Breast epithelium (tissue), 4 donors: ENCODE measurements at regions not wholly inside any gene's neighbourhood (a gene's known extent, or its start where the extent isn't known, plus 50 kb on each side); places are given as distances from the start of the nearest gene placed in this dataset.

Source experiments
- DNase-seq, 2 donors: peaks; one replicate each; pipeline ENCODE4 v3.0.0-alpha.2; 2019; ENCODE audit warnings: low spot score in 2 of 2
- H3K27ac ChIP-seq, 2 donors: fragments of 200-600 bp; sonication (generic) in 1 of 2; one replicate each; pipeline ENCODE4 v1.5.1; 2016 to 2019; ENCODE audit warnings: mild to moderate bottlenecking in 1 of 2
- H3K27me3 ChIP-seq, 2 donors: fragments of 200-600 bp; sonication (generic) in 1 of 2; one replicate each; pipeline versions ENCODE4 v1.5.1 to v1.6.0; 2017 to 2019; ENCODE audit warnings: control low read depth in 1 of 2, mild to moderate bottlenecking in 1 of 2
- H3K36me3 ChIP-seq: fragments of 200-600 bp; one replicate; pipeline ENCODE4 v1.5.1; 2019
- H3K4me1 ChIP-seq, 2 donors: fragments of 200-600 bp; sonication (generic); one replicate each; pipeline ENCODE4 v1.5.1; 2016 to 2019; ENCODE audit warnings: control low read depth in 1 of 2
- H3K4me3 ChIP-seq, 3 donors: fragments of 200-600 bp; sonication (generic); 1 replicate in 2 of 3; 2 replicates in 1 of 3; pipeline ENCODE4 v1.5.1; 2016 to 2019; ENCODE audit warnings: mild to moderate bottlenecking in 3 of 3, moderate library complexity in 2 of 3
- H3K9me3 ChIP-seq, 2 donors: fragments of 200-600 bp; sonication (generic) in 1 of 2; one replicate each; pipeline ENCODE4 v1.5.1; 2016 to 2019; ENCODE audit warnings: control low read depth in 1 of 2
- POLR2A ChIP-seq: fragments of 450-650 bp; IDR thresholded peaks from one replicate; pipeline ENCODE4 v1.6.1; 2016; ENCODE audit warnings: antibody characterized with exemption, mild to moderate bottlenecking, moderate library complexity
- POLR2AphosphoS5 ChIP-seq, 3 donors: sonication (generic); formaldehyde crosslinking; IDR thresholded peaks; one replicate each; pipeline ENCODE4 v1.6.1; 2017; ENCODE audit warnings: antibody characterized with exemption in 3 of 3
- intact Hi-C: fragments of 100-400 bp; cut with DNase I; formaldehyde crosslinking; loops from one replicate; pipeline ENCODE4 v1.15.1; 2023; ENCODE audit warnings: low total_unique reads
- TF ChIP-seq, protein P1 (sequence below), 3 donors: fragments of 450-650 bp; IDR thresholded peaks; one replicate each; pipeline ENCODE4 v1.5.1; 2016 to 2017; ENCODE audit warnings: antibody characterized with exemption in 3 of 3, mild to moderate bottlenecking in 3 of 3, moderate library complexity in 3 of 3

DNA sequence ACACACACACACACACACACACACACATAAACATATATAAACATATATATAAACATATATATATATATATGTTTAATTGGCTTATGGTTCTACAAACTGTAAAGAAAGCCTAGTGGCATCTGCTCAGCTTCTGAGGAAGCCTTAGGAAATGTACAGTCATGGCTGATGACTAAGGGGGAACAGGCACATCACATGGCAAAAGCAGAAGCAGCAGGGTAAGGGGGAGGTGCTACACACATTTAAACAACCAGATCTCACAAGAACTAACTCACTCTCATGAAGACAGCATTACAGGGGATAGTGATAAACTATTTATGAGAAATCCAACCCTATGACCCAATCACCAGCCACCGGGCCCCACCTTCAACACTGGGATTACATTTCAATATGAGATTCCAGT is 922.9 kb downstream of the SI start:
- Histone ChIP-seq H3K4me3 (no peak overlapping the region), H3K36me3 (no peaks in the 10 kb centered on the region), H3K4me1 (no peaks in the 10 kb centered on the region), H3K9me3 (peaks cover 0 to 11% of the 10 kb centered on the region in 2 donors), H3K27ac (no peak overlapping the region), H3K27me3 (no peaks in the 10 kb centered on the region)
- intact Hi-C loops, result no loop called here
- no peak for DNase-seq
- TF ChIP-seq, protein P1, sequence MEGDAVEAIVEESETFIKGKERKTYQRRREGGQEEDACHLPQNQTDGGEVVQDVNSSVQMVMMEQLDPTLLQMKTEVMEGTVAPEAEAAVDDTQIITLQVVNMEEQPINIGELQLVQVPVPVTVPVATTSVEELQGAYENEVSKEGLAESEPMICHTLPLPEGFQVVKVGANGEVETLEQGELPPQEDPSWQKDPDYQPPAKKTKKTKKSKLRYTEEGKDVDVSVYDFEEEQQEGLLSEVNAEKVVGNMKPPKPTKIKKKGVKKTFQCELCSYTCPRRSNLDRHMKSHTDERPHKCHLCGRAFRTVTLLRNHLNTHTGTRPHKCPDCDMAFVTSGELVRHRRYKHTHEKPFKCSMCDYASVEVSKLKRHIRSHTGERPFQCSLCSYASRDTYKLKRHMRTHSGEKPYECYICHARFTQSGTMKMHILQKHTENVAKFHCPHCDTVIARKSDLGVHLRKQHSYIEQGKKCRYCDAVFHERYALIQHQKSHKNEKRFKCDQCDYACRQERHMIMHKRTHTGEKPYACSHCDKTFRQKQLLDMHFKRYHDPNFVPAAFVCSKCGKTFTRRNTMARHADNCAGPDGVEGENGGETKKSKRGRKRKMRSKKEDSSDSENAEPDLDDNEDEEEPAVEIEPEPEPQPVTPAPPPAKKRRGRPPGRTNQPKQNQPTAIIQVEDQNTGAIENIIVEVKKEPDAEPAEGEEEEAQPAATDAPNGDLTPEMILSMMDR (IDR thresholded peaks at IDR 0.05), result no peak
- TF ChIP-seq POLR2AphosphoS5 (IDR thresholded peaks at IDR 0.05), result no peak

GRCh38 chr3:164144824-164145223 is 933.5 kb downstream of the SI start:
- H3K27ac ChIP-seq, result no peak overlapping the region
- H3K4me3 ChIP-seq, result no peak overlapping the region
- intact Hi-C loops, result no loop called here
- H3K27me3 ChIP-seq, result no peaks in the 10 kb centered on the region
- peaks cover 12 to 50% of the 10 kb centered on the region in 2 donors for H3K9me3 ChIP-seq
- TF ChIP-seq POLR2A, result no peak
- no peak for TF ChIP-seq POLR2AphosphoS5 (IDR thresholded peaks at IDR 0.05)
- TF ChIP-seq, protein P1 (IDR thresholded peaks at IDR 0.05), result no peak
- H3K4me1 ChIP-seq, result no peaks in the 10 kb centered on the region
- DNase-seq, result no peak
- H3K36me3 ChIP-seq, result no peaks in the 10 kb centered on the region

- Histone ChIP-seq H3K36me3 (no peaks in the 10 kb centered on the region), H3K27ac (no peak overlapping the region), H3K4me3 (no peak overlapping the region), H3K9me3 (no peaks in the 10 kb centered on the region), H3K4me1 (no peaks in the 10 kb centered on the region), H3K27me3 (no peaks in the 10 kb centered on the region)
- intact Hi-C loops, result no loop called here
- no peak for DNase-seq
- TF ChIP-seq POLR2AphosphoS5 (IDR thresholded peaks at IDR 0.05) (no peak), POLR2A (no peak)
- TF ChIP-seq, protein P1 (IDR thresholded peaks at IDR 0.05), result no peak
Measured at GRCh38 chr3:164132878-164133277, 945.4 kb downstream of the SI start.

GRCh38 chr3:164113371-164114332 is 964.6 kb downstream of the SI start:
- Histone ChIP-seq H3K27me3 (no peaks in the 10 kb centered on the region), H3K9me3 (no peaks in the 10 kb centered on the region), H3K36me3 (no peaks in the 10 kb centered on the region), H3K27ac (no peak overlapping the region), H3K4me3 (no peak overlapping the region), H3K4me1 (no peaks in the 10 kb centered on the region)
- intact Hi-C loops, result no loop called here
- TF ChIP-seq POLR2A (no peak), POLR2AphosphoS5 (IDR thresholded peaks at IDR 0.05) (no peak)
- no peak for DNase-seq

DNA sequence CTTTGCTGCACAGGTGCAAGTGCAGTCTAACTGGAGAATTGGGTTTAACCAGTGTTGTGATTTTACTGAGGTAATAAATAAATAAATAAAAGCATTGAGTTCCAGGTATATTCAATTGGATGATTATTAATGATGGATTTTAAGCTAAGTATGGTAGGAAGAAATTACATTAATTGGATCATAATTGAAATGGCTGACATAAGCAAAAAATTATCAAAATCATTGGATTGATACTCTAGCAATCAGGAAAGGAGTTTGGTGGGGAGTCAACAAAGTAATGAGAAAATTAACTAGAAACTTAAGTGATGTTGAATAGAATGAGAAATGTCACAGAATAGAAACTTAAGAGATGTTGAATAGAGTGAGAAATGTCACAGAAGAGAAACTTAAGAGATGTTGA is 981.9 kb downstream of the SI start:
- no peaks in the 10 kb centered on the region for H3K36me3 ChIP-seq
- H3K4me1 ChIP-seq, result no peaks in the 10 kb centered on the region
- TF ChIP-seq, protein P1 (IDR thresholded peaks at IDR 0.05), result no peak
- TF ChIP-seq POLR2A, result no peak
- no peak for TF ChIP-seq POLR2AphosphoS5 (IDR thresholded peaks at IDR 0.05)
- DNase-seq, result no peak
- no peak overlapping the region for H3K27ac ChIP-seq
- intact Hi-C loops, result no loop called here
- H3K4me3 ChIP-seq, result no peak overlapping the region
- no peaks in the 10 kb centered on the region for H3K9me3 ChIP-seq
- no peaks in the 10 kb centered on the region for H3K27me3 ChIP-seq
